ENCODE measurements at regions not wholly inside any gene's neighbourhood (a gene's known extent, or its start where the extent isn't known, plus 50 kb on each side); places are given as distances from the start of the nearest gene placed in this dataset.
A peak's percentile ranks its signal among the peaks of the same experiment; 100 is the strongest.

DNA sequence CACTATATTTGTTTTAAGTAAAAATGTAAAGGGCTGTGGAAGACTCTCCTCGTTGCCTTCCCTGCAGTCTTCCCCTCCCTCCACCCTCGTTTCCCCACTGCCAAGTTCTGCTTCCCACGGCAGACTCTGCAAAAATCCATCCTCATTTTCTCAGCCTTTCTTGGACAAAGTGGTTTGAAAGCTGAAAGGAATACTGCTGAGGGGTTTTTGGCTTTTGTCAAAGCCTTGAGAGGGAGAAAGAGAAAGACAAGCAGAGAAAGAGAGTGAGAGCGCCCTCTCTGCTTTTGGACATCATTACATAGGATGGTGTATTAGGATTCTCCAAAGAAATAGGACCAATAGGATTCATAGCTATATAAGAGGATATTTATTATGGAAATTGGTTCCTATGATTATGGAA is 455.9 kb upstream of the SOX11 start:
- no peak for DNase-seq (ENCODE audit: low spot score)

DNA sequence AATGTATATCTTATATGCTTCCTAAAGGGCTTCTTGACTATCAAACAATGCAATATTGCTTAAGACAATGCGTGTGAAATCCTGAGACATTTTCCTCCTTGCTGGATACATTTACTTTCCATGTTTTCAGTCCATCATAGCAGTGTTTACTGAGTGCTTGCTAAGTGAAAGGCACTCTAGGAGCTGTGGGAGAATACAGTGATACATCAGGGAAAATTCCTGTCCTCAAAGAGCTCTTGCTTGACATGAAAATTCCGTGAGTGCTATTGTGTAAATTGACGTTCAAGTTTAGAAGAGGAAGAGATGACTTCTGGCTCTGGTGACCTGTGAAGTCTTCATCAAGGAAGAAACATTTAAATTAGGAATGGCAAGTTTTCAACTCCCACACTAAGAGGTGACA is 449.4 kb upstream of the SOX11 start:
- DNase-seq (ENCODE audit: low spot score) = no peak

DNA sequence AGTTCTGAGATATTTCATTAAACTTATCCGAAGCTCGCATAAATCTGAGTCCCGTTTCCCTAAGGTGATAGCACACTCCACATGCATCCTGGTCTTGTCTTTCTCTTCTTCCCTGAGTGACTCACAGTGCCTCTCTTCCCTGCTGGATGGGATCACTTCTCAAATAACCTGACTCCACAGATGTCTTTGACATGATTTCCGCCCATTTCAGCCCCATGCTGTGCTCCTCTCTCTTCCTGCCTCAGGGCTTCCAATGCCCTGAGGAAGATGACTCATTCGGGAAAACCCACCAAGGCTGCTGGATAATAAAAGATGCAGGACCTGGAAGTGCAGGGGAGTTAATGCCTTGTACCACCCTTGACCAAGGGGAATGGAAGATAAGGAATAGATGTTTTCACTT is 441.7 kb upstream of the SOX11 start:
- DNase-seq (ENCODE audit: low spot score) = no peak

DNA sequence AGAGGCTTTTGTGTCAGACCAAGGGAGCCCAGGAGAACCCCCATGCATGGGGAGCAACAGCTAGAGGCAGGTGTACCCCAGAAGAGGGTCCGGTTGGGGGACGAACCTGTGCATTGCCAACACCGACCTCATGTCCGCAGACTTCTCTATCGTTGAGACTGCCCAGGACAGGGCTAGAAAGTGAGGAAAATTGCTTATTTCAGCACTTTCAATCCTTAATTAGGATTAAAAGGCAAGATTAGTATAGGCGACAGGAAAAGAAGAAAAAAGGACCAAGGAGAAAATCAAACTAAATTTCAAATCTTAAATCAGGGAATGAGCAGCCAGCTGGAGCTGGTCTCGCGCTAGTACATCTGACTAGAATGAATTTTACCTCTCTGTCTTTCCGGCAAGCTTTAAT is 438.9 kb upstream of the SOX11 start:
- DNase-seq (ENCODE audit: low spot score) = no peak

DNA sequence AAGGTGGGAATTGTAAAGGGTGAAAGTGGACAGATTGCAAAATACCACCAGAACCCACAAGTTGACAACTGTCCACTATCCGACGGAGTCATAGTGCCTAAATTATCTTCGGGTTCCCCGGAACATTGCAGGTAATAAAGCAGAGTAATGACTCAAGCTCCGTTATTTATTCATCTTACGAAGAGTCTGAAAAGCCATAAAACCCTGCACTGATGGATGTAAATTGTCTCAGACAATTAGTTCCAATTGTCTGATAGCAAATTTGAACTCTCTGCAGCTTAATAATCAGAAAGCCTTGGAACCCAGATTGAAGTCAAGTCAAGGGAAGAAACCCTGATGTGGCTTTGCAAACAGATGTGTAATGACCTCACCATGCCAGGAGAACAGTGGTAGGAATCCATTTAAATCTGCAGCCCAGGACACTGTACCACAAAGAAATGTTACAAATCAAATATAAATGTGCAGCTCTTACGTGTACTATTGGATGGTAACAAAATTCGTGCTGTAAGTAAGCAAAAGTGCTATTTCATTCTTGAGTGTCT is 437.3 kb upstream of the SOX11 start:
- DNase-seq (ENCODE audit: low spot score) = no peak

DNA sequence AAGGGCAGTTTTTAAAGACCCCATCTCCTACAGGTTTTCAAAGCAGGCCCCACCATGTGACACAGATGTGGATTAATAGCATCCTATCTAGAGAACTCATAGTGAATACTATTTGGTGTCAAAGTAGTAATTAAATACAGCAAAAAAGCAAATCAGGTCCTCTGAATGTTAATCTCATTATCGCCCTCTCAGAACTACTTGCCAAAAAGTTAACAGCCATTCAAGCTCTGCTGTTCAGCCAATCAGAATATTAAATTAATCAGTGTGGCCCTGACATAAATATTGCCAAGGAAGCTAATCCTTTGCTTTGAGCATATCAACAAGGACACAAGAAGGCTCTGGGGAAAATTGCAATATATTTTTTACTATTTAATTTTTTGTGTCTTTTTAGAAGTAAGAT is 428.9 kb upstream of the SOX11 start:
- DNase-seq (ENCODE audit: low spot score) = no peak

DNA sequence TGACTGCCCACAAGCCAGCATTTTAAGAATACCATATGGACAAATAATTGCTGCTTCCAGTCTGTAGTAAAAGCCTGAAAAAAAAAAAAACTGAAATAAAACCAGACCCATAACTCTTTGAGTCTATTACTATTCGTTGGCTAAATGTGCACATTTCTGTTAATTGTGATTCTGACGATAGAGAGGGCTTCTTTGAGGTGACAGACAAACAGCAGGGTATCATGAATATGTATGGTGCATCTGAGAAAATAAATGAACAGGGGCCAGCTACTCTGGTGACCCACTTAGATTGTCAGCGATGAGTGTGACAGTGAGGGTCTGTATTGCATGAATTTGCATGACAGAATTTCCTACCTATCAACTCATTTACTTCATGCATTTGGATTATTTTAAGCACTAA is 427.8 kb upstream of the SOX11 start:
- no peak for DNase-seq (ENCODE audit: low spot score)

DNA sequence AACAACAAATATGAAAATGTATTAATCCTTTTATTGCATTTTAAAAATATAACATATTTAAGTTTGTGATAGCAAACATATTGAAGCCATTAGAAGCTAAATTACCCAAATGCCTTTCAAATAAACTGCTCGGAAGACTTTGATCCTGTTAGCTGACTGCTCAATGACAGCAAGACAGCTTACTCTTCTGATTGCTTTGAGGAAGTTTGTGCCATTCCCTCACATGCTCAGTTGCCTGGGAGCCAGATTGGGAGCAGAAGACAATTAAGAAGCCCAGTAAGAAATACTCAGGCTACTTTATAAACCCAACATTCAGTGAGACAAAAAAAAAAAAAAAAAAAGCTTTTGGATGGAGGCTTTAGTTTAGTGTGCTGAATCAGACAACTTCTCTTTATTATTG is 407.1 kb upstream of the SOX11 start:
- DNase-seq (ENCODE audit: low spot score) = no peak

DNA sequence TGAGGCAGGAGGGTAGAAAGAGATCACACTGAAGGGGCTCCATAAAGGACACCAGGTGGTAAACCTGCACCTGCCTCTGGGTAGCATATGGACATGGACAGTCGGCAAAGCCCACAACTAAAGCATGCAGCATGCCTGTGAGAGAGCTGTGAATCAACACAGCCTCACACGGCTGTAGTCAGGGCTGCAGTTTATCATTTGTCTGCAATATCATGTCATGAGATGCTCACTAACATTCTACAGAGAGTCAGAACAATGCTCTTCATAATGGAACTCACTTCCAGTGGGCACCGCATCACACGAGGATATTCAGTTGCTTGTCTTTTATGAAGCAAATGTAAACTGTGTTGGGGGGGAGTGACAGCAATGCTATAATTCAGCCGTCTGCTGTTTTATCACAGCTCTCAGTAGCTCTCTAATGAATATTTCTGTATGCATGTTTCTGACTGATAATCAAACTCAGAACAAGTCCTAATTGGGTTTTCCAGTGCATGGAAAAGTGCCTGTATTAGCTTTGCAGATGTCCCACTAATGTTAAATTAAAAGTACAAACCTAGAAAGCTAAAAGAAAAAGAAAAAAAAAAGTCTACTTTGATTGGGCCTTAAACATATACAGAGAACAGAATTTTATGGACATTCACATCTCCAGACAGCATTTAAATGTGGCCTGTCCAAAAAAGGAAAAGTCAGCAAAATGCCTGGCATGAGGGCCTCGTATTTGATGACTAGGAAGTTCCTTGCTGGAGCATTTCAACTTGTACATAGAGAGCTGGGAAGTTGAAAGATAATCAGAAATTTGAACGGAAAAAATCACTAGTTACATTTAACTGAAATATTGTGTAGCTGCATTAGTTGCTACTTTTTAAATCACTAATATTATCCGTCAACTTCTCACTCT is 406.1 kb upstream of the SOX11 start:
- no peak for DNase-seq (ENCODE audit: low spot score)

DNA sequence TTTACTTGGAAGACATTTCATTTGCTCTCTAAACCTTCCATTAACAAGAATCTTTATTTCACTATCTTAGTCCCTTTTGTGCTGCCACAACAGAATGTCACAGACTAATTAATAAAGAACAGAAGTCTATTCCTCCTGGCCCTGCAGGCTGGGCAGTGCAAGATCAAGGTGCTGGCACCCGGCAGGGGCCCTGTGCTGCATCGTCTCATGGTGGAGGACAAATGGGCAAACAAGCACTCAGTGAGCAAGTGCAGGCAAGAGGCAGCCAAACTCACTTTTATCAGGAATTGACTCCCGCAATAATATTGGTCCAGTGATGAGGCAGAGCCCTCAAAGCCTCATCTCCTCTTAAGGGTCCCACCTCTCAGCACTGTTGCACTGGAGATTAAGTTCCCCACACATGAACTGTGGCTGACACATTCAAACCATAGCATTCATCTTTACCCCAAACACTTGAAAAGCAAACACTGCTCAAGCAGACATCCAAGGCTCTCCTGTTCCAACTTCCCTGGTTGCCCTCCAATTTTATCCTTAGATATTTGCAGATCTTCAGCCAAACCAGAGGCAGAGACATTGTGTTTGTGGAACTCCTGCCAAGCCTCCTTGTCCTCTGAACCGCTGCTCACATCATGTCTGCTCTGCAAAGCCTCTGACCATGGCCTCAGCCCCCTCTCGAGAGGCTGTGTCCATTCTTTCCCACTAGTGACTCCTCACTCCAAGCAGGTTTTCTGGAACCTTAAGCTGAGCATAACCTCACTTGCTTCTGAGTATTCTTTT is 404.4 kb upstream of the SOX11 start:
- DNase-seq (ENCODE audit: low spot score) = no peak

DNA sequence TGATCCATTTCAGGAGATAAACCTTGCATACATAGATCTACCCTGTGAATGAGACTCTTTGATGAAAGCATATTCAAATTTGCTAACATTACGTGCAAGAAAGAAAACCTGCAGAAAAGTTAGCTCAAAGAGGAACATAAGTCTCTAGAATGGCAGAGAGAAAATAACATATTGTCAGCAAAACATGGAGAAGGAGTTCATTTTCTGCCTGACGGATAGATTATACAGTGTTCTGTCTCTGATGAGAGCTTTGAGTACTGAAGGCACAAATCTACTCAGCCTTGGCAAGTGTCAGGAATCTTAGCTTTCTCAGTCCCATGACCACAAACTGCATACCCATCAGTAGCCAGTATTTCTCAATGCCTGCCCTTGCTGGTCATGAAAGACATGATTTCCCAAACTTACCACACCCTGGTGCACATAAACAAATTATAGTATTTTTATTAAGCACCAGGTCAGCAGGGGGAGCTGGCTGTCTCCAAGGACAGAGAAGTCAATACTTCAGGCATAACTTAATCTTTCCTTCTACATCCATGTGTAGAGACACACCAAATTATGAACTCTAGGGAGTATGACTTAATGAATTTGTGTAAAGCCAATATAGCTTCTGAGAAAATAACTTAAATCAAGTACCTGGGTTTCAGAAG is 401.2 kb upstream of the SOX11 start:
- DNase-seq (ENCODE audit: low spot score) = no peak

DNA sequence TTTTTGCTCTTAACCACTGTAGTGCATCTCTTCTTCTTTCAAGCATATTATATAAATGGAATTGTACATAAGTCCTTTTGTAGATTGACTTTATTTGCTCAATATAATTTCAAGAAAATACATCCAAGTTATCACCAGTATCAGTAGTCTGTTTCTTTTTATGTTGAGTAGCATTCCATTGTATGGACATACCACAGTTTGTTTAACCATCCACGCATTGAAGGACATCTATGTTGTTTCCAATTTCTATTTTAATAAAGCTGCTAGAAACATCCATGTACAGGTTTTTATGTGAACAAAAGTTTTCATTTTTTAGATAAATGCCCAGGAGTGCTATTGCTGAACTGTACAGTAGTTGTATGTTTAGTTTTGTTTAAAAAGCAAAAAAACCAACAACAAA is 387.5 kb upstream of the SOX11 start:
- no peak for DNase-seq (ENCODE audit: low spot score)

DNA sequence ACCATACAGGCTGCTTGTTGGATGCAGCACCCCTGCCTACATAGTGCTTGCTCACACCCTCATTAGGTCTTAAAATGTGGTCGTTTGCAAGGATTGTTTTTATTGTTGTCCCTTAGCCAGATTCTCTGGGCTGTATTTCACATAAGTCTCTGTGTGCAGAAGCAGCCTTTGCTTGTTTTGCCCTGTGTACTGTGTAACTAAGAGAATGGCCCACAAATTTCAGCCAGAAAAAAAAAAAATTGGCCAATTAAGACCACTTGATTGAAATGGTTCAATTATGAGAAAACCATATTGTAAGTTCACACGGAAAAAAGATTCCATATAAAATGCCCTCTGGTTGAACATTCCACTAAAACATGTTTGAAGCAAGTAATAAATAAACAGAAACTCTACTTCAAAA is 377.1 kb upstream of the SOX11 start:
- no peak for DNase-seq (ENCODE audit: low spot score)

DNA sequence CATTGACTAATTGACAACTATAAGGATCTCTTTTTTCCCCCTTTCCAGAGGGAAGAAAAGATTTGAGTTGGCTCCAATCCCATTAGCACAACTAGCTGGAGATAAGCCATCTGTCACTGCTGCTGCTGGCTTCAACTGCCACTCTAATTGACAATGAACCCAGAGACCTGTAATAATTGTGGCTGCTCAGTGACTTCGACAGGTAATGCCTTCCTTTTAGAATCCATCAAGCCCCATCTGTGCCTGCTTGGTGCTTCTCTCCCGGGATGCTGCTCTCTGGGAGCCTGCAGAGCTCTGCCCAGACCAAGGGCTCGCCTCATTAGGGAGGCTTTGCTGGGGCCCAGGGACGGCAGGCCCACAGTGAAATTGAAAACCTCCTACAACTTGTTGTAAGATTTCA is 376.7 kb upstream of the SOX11 start:
- DNase-seq (ENCODE audit: low spot score) = no peak

DNA sequence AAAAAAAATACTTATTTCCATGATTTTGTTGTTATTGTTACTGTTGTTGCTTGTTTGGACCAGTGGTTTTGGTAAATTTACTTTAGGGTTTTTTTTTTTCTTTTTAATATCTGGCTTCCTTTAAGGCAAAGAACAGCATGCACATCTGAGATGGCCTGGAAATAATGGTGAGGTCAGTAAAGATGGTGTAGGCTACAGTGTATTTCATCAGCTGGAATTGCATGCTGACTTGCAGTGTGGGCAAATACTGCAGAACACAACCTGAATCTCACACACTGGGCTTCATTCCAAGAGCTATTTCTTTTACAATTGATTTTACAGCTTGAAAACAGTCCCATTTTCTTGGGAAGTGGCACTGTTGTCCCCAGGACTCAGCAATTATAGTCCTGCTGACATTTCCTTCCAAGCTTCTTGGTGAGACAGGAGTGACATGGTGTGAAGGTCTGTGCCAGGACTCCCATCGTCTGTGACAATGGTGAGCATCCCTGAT is 376.1 kb upstream of the SOX11 start:
- DNase-seq (ENCODE audit: low spot score) = no peak

DNA sequence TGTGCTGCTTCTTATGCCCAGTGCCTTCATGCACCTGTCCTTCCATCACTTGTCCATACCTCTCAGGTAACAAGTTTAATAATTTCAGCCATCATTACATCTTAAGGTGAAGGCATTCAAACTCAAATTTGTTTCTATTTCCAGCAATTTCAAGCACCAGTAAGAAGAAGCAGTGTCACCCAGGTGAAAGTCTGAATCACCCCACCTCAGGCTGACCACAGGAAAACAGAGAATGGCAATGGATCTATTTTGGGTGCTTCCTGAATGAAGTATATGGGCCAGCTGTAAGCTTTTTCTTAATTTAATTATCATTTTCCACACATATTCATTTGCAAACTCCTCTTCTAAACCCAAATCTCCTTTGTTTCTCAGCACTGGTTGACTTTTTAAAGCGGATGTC is 372.7 kb upstream of the SOX11 start:
- DNase-seq (ENCODE audit: low spot score) = no peak

DNA sequence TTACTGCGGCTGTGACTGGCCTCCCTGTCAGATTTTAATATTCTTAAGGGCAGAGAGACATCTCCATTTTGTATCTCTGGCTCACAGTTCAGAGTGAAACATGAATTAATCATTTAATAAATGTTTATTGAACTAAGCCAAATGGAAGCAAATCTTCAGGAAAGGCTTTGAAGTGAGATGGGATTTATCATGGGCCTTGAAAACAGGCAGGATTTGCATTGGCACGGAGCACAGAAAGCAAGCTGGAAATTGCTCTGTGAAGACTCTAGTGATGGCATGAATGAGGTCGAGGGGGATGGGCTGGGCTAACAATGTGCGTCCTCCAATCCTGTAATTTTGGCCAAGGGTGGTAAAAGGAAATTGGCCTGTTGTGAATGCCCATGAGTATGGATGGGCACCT is 369.8 kb upstream of the SOX11 start:
- DNase-seq (ENCODE audit: low spot score) = no peak

DNA sequence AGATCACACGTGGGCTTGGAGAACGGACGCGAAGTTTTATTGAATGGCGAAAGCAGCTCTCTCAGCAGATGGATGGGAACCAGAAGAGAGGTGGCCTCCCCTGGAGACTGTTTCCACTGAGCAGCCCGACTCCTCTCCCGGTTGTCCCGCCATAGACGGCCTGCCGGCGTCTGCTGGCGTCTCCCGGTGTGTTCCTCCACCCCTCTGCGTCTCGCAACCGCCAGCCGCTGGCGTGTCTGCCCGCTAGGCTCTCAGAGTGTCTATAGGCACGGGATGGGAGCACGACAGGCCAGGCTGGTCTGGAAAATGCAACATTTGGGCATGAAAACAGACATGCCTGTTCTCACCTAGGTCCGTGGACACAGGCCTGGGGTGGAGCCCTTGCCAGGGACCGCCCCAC is 366.7 kb upstream of the SOX11 start:
- DNase-seq (ENCODE audit: low spot score) = no peak

DNA sequence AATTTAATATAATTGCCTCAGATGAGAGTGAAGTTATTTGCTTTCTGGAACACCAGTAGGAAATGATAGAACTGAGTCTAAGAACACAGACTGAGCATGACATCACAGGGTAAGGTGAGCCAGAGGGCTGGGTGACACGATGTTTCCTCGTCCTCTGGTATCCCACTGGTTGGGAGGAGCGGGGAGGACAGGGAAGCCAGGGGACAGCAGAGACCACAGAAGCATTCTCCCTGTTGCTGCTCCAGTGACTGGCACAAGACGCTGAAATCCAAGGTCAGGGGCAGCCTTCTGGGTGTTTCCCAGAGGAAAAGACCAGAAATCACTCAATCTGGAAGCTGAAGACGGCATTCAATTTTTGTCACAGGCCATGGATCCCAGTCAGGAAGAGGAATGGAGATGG is 363.4 kb upstream of the SOX11 start:
- DNase-seq (ENCODE audit: low spot score) = peak; percentile 4

DNA sequence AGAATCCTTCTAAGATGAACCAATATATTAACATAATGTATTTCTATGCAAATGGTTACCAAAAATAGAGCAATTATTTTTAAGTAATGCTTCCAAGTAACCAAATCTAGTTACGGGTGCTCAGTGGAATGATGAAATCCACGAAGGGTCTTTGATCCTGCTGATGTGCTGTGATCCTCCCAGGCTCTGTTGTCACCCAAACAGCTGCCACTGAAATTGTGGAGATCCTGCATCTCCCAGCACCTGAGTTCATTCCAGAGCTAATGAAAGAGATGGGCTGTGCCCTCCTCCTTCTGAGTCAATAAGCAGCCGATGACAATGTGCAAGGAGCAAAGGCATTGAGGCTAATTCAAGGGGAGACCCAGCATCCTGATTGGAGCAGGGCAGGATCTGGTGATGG is 362.4 kb upstream of the SOX11 start:
- DNase-seq (ENCODE audit: low spot score) = no peak

DNA sequence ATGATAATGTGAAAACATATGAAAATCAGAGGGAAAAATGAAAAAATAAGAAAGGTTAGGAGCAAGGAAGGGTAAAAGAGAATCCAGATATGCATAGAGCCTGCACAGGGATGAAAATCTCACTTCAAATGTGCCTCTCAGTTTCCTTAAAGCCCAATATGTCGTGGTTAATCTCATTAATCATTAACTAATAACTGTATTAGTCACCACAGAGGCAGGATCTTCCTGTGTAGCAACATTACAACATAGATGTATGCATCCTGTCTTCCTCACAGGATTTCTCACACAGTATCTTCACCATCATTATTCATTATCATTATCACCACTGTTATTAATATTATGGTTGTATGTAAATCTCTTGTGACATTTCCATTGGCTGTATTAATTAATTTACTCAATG is 361.2 kb upstream of the SOX11 start:
- no peak for DNase-seq (ENCODE audit: low spot score)

DNA sequence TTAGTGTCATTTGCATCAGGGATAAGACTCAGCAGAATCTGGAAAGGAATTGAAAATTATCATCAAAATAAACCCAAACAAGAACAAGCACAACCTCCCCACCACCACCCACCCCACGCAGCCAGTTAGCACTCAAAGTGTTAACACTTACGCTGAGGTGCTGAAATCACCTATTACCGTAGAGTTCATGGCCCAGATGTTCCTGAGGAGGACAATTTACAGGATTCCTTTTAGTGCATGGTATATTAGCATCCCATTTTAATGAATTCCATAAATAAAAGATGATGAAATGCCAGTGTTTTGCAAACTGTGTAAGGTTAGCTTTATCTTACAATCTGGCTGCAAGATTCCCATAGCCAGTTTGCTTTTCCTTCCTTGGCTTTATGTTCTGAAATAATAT is 359.3 kb upstream of the SOX11 start:
- DNase-seq (ENCODE audit: low spot score) = no peak

DNA sequence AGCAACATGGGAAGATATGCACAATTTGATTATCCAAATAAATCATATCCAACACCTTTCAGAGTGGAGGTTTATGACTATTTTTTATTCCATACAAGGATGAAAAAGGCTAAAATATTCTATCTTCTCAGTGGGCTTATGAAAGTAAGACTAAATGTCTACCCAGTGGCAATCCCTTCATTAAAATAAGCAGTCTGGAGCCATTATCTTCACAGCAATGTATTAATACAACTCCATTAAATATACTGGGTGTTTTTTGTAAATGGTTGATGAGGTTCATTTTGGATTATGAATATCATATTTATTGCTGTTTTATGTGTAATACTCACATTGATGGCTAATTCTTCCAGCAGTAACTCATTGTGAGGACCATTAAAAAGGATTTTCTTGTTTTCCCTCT is 352.7 kb upstream of the SOX11 start:
- DNase-seq (ENCODE audit: low spot score) = no peak
